Right lobe of liver (tissue), 4 donors: ENCODE measurements at regions not wholly inside any gene's neighbourhood (a gene's known extent, or its start where the extent isn't known, plus 50 kb on each side); places are given as distances from the start of the nearest gene placed in this dataset.

Experiments used
- CTCF ChIP-seq, 4 donors: fragments of 200-600 bp in 3 of 4; fragments of 450-650 bp in 1 of 4; IDR thresholded peaks; one replicate each; pipeline versions ENCODE4 v1.5.1 to v1.8.0; 2016 to 2022; ENCODE audit warnings: antibody characterized with exemption in 4 of 4, mild to moderate bottlenecking in 2 of 4
- POLR2A ChIP-seq: fragments of 450-650 bp; IDR thresholded peaks from one replicate; pipeline ENCODE4 v1.6.1; 2017; ENCODE audit warnings: antibody characterized with exemption, mild to moderate bottlenecking
- donor health status: DM: no; HTN: no; CAD: no.
- donor health status: DM: no; HTN: no; CAD: no.
- donor health status: DM: no; HTN: yes; CAD: no.

GRCh38 chr9:1366276-1366675, 316.1 kb downstream of the DMRT2 start:
- TF ChIP-seq POLR2A (no peak), CTCF (IDR thresholded peaks at IDR 0.05) (no peak)
